ENCODE measurements at regions not wholly inside any gene's neighbourhood (a gene's known extent, or its start where the extent isn't known, plus 50 kb on each side); places are given as distances from the start of the nearest gene placed in this dataset.
A peak's percentile ranks its signal among the peaks of the same experiment; 100 is the strongest.

DNA sequence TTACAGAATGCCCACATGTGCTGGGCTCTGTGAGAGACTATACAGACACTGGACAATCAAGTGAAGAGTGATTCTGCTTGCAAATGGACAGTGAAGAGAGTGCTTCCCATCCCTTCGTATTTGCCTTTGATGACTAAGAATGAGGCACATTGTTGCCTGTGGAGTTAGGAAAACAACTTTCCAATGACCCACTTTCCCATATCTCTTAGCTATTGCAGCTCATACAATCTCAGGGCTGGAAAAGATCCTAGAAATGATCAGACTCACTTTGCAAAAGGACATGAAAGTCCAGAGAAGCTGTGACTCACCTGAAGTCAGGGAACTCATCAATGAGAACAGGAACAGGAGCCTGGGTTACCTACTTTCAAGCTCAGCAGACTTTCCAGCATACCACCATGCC, 440.5 kb upstream of the TCF4 start:
- DNase-seq, result no peak

DNA sequence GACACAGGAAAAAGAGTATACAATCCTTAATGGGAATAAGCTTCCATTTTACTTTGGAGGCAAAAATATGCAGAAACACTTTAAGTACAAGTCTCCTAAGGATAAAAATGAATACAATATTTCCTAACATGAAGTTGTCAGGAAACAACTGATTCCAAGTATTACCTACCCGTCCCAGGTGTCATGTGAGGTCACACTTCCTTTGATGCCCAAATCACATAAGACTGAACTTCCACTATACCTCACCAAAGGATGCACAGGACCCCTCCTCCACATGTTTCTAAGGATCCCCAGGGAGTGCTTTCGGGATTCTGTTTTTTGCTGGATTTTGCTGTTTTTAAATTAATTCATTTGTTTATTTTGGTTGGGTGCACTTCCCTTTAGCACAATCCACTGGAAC, 438.5 kb upstream of the TCF4 start:
- DNase-seq, result no peak

DNA sequence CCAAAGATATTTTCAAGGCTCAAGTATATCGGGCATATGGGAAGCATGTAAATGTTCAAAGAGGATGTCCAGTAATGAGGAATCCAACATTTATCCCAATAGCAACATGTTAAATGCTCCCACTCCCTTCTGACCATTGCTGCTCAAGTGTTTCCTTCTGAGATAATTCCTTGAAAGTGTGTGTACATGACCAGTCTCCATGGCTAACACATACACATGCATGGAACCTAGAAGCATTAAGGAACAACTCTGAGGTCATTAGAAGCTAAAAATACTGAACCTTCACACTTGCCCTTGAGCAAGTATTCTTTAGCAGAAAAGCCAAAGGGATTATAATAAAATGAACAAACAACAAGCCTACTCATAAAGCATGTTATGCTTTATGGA, 433.8 kb upstream of the TCF4 start:
- no peak for DNase-seq

DNA sequence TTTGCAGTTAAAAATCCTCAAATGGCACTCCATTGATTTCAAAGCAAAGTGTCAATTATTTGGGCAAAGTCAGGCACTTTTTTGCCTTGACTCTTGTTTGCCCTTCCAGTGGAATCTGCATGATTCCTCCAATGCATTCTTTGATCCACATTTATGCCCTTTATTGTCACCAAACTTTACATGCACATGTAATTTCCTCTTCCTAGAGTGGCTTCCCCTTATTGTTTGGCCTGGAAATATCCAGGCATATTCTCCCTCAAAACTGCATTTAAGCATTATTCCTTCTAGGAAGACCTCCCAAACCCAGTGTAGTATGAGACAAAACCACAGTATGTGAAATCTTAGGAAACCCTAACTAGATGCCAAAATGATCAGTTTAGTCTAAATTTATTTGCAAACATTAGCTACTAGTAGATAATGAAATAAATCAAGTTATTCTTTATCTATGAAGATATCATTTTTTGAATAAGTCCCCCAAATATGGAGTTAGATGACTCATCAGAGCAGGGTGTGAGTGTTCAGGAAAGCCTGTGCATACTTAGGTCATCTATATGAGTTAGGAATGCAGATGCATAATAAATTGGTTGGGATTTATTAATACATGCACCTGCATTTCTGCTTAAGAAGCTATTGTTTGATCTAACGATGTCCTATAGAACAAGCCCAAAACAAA, 433.3 kb upstream of the TCF4 start:
- DNase-seq, result no peak

DNA sequence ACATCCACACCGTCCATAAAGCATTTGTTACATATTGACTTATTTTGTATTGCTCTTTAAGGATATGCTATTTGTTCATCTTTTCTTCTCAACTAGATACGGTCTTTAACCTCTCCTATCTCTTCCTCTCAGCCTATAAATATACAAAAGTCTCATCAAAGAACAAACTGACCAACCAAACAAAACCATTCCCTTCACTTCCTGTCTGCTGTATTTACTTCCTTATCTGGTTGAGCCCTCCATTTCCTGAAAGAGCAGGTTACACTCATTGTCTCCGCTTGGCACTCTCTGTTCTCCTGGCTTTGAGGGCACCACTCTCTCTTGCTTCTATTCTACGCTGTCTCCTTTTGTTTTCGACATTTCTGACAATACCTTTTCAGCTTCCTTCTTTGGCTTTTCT, 431.9 kb upstream of the TCF4 start:
- no peak for DNase-seq

DNA sequence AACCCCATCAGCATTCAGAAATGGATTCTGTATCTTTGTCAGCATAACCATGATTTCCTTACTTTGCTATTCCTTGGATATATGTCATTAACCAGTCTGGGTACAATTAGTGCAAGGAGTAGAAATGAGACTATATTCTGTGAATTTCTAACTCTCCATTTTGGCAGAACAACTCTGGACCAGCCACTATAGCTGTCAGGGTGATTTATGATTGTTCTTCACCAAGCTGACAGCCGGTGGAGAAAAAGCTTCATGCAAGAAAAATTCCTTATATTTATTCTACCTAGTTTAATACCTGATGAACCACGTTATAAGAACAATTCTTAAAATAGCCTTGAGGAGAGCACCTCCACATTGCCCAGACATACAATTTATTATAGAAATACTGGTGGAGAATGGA, 431.2 kb upstream of the TCF4 start:
- no peak for DNase-seq

DNA sequence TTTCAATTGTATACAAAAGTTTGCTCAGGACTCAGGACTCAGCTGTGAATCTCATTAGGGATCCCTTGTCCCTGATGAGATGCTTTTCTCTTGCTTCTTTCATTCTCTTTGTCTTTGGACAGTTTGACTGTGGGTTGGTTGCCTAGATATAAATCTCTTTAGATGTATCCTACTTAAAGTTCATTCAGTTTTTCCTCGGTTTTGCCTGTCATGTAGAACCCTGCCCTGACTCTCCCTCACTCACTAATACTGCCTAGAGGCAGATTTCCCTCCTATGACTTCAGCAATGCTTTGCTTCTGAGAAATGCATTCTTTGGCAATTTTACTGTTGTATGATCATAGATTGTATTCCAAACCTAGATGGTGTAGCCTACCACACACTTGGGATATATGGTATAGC, 421.4 kb upstream of the TCF4 start:
- no peak for DNase-seq

DNA sequence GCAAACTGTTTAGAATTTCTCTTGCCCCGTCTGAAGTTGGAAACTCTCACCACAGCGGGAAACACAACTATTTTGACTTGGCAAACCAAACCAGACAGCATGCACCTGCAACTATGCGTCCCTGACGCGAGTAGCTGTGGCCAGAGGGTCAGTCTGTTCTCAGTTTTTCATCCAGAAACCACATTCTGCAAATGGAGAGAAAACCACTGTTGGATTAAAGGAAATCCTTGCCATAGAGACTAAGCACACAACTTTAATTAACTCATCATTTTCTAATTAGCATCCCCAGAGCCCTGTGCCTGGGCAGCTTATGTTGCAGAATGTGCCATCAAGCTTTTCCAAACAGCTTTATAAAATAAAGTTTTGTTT, 415.7 kb upstream of the TCF4 start:
- peak in 2 of 51 donors; percentile 33 to 40 for DNase-seq

DNA sequence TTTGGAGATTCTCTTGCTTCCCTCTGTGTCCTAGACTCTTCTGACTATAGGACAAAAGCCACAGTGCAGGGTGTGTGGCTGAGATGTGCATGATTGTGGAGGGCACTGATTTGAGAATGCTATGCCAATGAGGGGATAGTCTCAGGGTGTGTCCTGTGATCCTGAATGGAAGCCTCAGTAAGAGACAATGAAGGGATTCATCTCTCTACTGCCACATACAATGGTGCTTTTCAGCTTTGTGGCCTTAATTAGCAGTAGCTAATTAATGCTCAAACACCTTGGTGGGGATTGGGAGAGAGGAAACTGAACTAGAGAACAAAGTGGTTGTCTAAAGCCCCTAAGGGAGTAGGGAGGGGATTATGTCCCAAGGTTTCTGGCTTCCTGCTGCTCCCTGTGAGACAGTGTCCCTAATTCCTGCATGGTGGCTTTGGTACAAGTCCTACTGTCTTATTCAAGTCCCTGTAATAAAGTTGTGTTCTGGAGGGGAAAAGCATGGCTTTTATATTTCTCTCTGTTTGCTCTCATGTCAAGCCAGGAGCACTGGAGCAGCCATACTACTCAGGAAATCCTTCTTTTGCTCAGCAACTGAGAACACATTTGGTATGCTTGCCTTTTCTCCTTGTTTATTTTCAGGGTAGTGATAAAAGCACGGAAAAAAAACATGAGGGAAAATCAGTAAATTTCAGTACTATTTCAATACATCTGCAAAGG, 415.2 kb upstream of the TCF4 start:
- DNase-seq, result peak in 11 of 51 donors; percentile 4 to 63 (median 37)

DNA sequence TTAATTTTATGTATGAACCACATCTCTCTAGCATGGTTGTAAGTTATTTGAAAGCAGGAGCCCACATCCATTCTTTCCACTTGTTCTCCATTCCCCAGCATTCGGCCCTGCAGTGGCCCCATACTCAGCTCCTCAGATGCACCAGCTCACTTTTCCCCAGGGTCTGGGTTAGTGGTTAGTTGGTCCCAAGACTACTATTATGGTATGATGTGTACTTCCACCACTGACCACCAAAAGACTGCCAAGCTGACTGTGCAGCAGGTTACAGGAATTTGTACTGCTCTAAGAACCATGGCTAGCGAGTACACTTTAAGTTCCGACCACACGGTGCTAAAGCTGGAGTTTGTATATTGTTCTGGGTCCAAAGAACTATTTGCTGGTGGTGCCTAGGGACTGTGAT, 413.6 kb upstream of the TCF4 start:
- DNase-seq, result no peak

DNA sequence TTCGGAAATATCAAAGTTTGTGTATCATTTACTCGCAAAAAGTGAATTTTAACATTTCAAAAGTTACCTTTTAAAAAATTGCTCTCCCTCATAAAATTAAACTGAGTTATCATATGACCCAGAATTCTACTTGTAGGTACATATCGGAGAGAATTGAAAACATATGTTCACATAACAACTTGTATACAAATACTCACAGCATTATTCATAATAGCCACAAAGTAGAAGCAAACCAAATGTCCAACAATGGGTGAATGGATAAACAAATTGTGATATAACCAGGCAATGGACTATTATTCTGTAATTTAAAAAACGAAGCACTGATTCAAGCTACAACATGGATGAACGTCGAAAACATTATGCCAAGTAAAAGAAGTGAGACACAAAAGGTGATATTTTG, 412.0 kb upstream of the TCF4 start:
- DNase-seq, result no peak

DNA sequence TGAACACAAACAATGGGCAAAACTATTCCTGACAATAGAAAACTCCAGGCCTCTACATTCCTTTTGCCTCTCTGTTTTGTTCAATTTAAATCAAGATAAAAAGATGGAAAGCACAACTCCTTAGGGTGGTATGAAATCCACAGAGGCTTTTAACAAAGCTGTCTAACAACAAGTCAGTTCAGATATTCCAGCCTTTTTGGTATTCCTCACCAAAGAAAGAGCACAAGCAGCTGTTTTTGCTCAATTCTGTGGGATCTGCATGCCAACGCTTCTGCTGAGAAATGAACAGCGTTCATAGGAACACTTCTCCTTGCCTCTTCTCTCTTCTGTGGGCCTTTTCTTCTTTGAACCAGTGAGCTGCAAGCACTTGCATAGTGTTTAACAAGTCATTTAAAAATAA, 411.6 kb upstream of the TCF4 start:
- peak in 3 of 51 donors; percentile 18 to 33 (median 33) for DNase-seq

DNA sequence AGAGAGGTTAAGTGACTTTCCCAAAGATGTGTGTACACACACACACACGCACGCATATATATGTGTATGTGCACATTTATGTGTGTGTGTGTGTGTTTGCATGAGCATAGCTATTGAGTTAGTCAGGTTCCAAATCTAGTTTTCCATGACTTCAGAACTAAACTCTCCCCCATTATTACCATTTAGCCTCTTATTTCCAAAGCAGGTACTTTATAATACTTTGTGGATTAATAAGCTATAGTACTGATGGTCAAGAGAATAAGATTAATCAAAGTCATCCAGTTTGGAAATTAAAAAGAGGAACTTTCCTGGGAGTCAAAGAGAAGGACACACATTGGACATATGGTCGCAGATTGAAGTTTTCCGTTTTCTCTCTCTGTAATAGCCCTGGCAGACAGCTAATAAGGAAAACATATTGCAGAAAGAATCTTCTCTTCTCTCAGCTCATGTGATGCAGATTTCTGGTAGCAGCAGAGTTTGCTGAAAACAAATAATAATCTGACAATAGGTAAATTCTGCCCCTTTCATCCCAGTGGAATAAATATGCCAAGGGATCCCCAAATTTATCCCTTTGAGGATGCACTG, 410.9 kb upstream of the TCF4 start:
- peak in 1 of 51 donors; percentile 19 for DNase-seq

DNA sequence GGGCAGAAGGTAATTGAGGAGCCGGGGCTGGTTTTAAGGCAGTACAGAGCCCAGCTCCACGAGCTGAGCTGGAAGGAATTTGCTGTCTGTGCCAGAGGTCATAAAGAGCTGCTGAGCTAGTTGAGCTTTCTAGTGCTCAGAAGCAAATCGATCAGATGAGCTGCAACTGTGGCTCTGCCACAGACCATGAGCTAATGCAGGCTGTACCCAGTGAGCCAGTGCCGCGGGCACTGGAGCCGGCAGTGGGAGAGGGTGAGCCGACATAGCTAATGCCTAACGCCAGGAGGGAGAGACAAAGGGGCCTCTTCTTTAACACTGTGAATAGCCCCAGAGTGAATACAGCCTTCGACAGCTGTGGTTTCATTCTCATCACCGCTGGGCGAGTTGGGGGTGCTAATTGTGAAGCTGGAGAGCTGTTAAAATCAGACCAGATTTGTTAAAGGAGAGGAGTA, 410.1 kb upstream of the TCF4 start:
- DNase-seq, result peak in 49 of 51 donors; percentile 11 to 86 (median 59)

DNA sequence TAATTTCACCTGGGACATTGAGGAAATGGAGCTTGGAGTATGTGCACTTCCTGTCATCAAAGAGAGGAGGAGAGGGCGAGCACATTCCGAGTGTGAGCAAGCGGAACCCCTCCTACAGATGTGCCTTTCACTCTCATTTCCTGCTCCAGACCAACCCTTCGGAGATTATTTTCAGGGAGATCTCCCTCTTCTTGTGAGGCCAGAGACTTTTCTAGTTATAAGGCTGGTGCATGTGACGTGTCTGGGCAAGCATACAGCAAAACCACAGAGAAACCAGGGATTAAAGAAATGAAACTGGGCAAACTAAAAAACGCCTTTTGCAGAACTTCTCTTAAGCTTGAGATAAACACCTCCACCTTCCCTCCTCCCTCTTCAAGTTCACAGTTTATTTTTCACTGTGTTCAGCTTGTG, 409.2 kb upstream of the TCF4 start:
- peak in 2 of 51 donors; percentile 6 to 37 for DNase-seq

DNA sequence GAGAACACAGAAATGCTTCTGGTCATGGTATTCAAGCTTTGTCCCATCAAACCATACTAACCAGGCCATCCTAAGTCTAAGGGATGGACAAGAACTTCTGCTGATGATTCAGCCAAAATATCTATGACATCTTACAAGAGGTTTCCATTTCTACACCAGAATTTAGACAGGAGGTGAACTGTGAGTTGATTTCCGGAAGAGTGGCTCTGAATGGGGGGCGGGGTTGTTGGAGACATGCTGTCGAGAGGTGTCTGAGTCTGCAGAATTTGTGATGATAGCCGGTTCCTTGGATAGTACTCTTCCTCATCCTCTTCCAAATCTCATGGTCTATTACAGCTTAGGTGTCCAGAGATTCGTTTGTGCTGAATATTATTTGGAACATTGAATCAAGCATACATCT, 408.7 kb upstream of the TCF4 start:
- DNase-seq, result no peak

DNA sequence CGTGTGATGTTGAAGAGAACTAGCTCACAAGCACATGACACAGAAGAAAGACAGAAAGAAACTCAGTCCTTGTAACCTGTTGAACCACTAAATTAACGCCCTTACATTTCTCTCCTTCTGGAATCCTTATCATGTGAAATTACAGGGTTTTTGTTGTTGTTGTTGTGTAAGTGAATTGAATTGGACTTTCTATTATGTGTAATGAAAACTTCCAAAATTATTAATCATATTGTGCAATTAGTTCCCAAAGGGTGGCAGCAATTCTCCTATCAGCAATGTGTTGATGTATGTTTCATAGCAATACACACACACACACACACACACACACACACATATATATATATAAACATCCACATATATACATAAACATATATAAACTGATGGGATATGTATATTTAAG, 402.2 kb upstream of the TCF4 start:
- no peak for DNase-seq

DNA sequence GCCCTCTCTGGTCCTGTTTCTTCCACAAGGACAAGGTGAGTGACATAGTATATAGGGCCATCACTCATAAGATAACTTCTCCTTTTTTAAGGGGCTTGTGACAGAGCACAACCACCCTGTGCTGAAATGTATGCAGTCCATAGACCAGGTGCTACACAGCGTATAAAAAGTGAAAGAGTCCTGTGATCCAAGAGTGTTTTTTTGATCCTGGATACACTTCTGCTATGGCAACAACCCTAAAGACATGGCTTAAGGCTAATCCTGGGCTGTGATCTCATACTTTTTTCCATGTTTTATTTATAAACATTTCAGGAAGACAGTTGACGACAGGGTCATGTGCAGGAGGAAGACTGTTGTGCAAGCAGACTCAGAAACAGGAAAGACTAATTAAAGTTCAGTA, 400.5 kb upstream of the TCF4 start:
- no peak for DNase-seq

DNA sequence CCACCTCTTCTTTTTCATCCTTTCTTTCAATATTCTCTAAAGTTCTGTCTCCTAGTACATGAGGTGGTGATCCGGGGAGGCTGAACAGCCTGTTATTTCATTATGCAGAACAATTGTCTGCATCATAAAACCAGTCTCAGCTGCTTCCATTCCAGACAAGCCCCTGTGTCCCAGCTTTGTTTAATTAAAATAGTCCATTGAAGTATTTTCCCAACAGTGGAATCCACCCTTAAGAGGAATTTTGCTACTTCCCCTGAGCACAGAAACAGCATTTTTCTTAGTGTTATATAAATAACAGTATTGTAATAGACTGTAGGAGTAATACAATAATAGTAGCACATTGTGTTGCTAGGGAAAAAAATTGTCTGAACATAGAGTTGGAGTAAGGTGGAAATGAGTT, 395.4 kb upstream of the TCF4 start:
- DNase-seq, result no peak

DNA sequence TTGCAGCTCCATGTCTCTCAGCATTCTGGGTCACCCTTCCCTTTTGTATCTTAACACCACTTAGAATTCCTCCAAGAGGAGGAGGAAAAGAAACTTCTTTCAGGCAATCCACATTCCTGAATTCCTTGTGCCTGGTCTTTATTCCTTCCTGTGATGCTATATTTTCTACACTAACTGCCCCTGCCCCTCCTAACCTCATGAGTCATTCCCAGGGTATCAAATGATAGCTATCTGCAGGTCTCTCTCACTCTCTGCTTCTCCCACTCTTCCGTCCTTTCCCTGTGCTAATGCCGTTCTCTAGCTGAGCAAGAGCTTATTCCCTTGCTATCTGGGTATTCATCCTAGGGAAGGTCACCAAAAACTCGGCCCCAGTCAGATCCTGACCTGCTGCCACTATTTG, 395.0 kb upstream of the TCF4 start:
- no peak for DNase-seq

DNA sequence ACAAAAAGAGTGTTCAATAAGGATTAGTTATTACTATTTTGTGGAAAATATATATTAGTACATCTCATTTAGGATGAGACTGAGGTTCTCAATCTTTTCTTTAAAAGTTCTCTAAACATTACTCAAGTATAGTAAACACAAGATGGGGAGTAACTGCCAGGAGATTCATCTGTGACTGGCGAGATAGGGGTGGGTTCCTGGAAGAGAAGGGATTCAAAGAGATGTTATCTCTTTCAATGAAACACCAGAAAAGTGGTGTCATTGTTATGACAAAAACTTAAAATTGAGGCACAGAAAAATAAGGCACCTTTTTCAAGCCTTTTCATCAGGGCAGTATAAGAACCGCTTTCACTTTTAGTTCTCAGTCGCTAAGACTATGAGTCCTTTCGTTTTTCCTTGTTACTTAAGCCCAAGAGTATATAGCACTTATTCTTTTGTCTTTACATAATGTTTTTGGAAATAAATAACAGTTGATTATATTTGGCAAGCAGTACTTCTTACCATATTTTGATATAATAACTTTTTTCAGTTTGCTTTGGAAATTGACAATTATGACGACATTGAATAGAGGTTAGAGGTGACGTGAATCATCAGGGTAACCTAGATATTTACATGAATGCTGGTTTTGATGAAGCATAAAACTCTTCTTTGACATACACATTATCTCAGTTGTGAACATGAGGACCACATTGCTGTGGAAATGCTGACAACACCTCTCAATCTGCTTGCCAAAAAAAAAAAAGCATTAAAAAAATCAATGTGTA, 393.9 kb upstream of the TCF4 start:
- no peak for DNase-seq

DNA sequence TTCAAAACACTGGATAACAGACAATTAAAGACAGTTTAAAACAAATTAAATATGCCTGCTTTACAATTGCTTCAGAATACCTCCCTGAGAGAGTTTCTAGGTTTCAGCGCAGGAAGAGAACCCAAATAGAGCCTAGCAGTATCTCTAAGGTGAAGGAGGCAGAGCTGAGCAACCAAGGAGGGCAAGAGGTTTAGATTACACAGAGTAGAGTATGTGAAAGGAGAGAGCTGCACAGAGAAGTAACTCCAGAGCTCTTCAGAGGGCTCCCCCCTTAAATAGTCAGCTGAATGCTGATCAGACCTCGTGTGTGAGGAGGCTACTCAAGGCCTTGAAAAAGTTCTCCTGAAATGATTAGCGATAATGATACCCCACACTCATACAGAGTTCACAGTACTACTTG, 386.5 kb upstream of the TCF4 start:
- no peak for DNase-seq

Measured in hypothalamus (tissue), 51 donors.